A549 (cell line): ENCODE measurements at regions not wholly inside any gene's neighbourhood (a gene's known extent, or its start where the extent isn't known, plus 50 kb on each side); places are given as distances from the start of the nearest gene placed in this dataset.

Experiments used
- CBX2 ChIP-seq: fragments of 200-600 bp; sonication (generic); IDR thresholded peaks from 2 replicates; pipeline ENCODE4 v1.6.1; 2016; ENCODE audit warnings: low read depth, mild to moderate bottlenecking, borderline replicate concordance
- CHD2 ChIP-seq: fragments of 150-350 bp; IDR thresholded peaks from 2 replicates; pipeline ENCODE4 v1.6.1; 2014; ENCODE audit warnings: low read length; ENCODE audit not compliant: partially characterized antibody
- ESRRA ChIP-seq: fragments of 150-350 bp; IDR thresholded peaks from 2 replicates; pipeline ENCODE4 v1.6.1; 2014; ENCODE audit warnings: mild to moderate bottlenecking, low read length, borderline replicate concordance
- HEYL ChIP-seq: fragments of 250-450 bp; sonication (Bioruptor Pico); IDR thresholded peaks from 2 replicates; pipeline ENCODE4 v1.8.0; 2021; ENCODE audit warnings: mild to moderate bottlenecking, moderate library complexity
- HOXB13 ChIP-seq: fragments of 250-450 bp; sonication (Bioruptor Pico); IDR thresholded peaks from 2 replicates; pipeline ENCODE4 v1.5.0; 2020; ENCODE audit warnings: low read depth, mild to moderate bottlenecking, moderate library complexity
- KDM1A ChIP-seq: fragments of 200-600 bp; sonication (generic); IDR thresholded peaks from 2 replicates; pipeline ENCODE4 v1.6.1; 2016; ENCODE audit warnings: low read depth, mild to moderate bottlenecking
- POLR2A ChIP-seq: IDR thresholded peaks from 2 replicates; pipeline ENCODE4 v1.6.1; 2012; ENCODE audit warnings: mild to moderate bottlenecking, low read length
- RAD21 ChIP-seq, 2 experiments: fragments of >200 bp in 1 of 2; sonication (Bioruptor Twin) in 1 of 2; formaldehyde crosslinking in 1 of 2; IDR thresholded peaks in 1 of 2; conservative IDR thresholded peaks in 1 of 2; 2 replicates in 1 of 2; 3 replicates in 1 of 2; pipeline ENCODE4 v1.6.1; 2012 to 2018; ENCODE audit warnings: inconsistent platforms in 1 of 2
- RNF2 ChIP-seq: fragments of 200-600 bp; sonication (generic); IDR thresholded peaks from 2 replicates; pipeline ENCODE4 v1.6.1; 2016; ENCODE audit warnings: low read depth, mild to moderate bottlenecking, antibody characterized with exemption, moderate library complexity, borderline replicate concordance
- TF ChIP-seq, protein P1 (sequence below): fragments of 450-650 bp; IDR thresholded peaks from 2 replicates; pipeline ENCODE4 v1.6.1; 2014; ENCODE audit warnings: antibody characterized with exemption
- TF ChIP-seq, protein P2 (sequence below): fragments of >200 bp; sonication (Bioruptor Twin); formaldehyde crosslinking; IDR thresholded peaks from 3 replicates; pipeline ENCODE4 v1.5.1; 2016
- TF ChIP-seq, protein P3 (sequence below): fragments of 200-600 bp; sonication (generic); IDR thresholded peaks from 2 replicates; pipeline ENCODE4 v1.6.1; 2016; ENCODE audit warnings: antibody characterized with exemption, mild to moderate bottlenecking, moderate library complexity
- TF ChIP-seq, protein P4 (sequence below): fragments of >200 bp; sonication (Bioruptor Twin); formaldehyde crosslinking; IDR thresholded peaks from 3 replicates; pipeline ENCODE4 v1.6.1; 2016

DNA sequence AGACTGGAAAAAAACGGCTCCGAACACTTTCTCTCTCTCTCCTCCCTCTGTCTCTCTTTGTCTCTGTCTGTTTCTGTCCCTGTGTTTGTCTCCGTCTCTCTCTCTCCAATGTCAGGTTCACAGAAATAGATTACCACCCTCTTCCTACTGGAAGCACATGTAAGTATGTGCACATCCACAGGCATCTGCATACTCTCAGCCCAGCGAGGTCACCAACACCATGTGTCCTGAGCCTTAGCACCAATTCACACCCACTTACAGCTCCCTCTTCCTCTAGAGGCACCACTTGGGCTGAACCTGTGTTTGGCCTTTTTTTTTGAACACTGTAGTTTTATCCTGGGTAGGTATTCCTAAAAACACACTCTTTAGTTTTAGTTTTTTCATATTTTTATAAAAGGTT is 130.5 kb downstream of the ETS2 start:
- TF ChIP-seq RNF2 (no peak), HOXB13 (no peak), HEYL (CRISPR knock-in tag) (no peak), RAD21 (conservative IDR thresholded peaks at IDR 0.05 in 1 of 2, IDR thresholded peaks at IDR 0.05 in 1 of 2) (no peak), KDM1A (no peak), ESRRA (no peak), CHD2 (no peak), CBX2 (no peak), POLR2A (no peak)
- TF ChIP-seq, protein P1, sequence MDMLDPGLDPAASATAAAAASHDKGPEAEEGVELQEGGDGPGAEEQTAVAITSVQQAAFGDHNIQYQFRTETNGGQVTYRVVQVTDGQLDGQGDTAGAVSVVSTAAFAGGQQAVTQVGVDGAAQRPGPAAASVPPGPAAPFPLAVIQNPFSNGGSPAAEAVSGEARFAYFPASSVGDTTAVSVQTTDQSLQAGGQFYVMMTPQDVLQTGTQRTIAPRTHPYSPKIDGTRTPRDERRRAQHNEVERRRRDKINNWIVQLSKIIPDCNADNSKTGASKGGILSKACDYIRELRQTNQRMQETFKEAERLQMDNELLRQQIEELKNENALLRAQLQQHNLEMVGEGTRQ = no peak
- TF ChIP-seq, protein P2, sequence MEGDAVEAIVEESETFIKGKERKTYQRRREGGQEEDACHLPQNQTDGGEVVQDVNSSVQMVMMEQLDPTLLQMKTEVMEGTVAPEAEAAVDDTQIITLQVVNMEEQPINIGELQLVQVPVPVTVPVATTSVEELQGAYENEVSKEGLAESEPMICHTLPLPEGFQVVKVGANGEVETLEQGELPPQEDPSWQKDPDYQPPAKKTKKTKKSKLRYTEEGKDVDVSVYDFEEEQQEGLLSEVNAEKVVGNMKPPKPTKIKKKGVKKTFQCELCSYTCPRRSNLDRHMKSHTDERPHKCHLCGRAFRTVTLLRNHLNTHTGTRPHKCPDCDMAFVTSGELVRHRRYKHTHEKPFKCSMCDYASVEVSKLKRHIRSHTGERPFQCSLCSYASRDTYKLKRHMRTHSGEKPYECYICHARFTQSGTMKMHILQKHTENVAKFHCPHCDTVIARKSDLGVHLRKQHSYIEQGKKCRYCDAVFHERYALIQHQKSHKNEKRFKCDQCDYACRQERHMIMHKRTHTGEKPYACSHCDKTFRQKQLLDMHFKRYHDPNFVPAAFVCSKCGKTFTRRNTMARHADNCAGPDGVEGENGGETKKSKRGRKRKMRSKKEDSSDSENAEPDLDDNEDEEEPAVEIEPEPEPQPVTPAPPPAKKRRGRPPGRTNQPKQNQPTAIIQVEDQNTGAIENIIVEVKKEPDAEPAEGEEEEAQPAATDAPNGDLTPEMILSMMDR = no peak
- TF ChIP-seq, protein P3, sequence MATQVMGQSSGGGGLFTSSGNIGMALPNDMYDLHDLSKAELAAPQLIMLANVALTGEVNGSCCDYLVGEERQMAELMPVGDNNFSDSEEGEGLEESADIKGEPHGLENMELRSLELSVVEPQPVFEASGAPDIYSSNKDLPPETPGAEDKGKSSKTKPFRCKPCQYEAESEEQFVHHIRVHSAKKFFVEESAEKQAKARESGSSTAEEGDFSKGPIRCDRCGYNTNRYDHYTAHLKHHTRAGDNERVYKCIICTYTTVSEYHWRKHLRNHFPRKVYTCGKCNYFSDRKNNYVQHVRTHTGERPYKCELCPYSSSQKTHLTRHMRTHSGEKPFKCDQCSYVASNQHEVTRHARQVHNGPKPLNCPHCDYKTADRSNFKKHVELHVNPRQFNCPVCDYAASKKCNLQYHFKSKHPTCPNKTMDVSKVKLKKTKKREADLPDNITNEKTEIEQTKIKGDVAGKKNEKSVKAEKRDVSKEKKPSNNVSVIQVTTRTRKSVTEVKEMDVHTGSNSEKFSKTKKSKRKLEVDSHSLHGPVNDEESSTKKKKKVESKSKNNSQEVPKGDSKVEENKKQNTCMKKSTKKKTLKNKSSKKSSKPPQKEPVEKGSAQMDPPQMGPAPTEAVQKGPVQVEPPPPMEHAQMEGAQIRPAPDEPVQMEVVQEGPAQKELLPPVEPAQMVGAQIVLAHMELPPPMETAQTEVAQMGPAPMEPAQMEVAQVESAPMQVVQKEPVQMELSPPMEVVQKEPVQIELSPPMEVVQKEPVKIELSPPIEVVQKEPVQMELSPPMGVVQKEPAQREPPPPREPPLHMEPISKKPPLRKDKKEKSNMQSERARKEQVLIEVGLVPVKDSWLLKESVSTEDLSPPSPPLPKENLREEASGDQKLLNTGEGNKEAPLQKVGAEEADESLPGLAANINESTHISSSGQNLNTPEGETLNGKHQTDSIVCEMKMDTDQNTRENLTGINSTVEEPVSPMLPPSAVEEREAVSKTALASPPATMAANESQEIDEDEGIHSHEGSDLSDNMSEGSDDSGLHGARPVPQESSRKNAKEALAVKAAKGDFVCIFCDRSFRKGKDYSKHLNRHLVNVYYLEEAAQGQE = no peak
- TF ChIP-seq, protein P4, sequence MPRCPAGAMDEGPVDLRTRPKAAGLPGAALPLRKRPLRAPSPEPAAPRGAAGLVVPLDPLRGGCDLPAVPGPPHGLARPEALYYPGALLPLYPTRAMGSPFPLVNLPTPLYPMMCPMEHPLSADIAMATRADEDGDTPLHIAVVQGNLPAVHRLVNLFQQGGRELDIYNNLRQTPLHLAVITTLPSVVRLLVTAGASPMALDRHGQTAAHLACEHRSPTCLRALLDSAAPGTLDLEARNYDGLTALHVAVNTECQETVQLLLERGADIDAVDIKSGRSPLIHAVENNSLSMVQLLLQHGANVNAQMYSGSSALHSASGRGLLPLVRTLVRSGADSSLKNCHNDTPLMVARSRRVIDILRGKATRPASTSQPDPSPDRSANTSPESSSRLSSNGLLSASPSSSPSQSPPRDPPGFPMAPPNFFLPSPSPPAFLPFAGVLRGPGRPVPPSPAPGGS = no peak
